ENCODE measurements at regions not wholly inside any gene's neighbourhood (a gene's known extent, or its start where the extent isn't known, plus 50 kb on each side); places are given as distances from the start of the nearest gene placed in this dataset.

DNA sequence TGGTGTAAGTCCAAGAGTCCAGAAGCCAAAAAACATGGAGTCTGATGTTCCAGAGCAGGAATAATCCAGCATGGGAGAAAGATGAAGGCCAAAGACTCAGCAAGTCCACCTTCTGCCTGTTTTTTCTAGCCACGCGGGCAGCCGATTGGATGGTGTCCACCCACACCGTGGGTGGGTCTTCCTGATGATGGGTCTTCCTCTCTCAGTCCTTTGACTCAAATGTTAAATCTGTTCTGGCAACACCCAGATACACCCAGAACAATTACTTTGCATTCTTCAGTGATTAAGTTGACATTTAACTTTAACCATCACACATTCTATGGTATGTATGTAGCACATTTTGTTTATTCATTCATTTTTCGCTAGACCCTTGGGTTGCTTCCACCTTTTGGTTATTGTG lies 944.4 kb downstream of the PLA2G4A start:
- TF ChIP-seq YY1 (IDR thresholded peaks at IDR 0.05; ENCODE audit: low read depth), result no peak
- TF ChIP-seq TEAD4 (IDR thresholded peaks at IDR 0.05), result no peak
- no peak for TF ChIP-seq REST (IDR thresholded peaks at IDR 0.05; ENCODE audit: low read depth)
- no peak for TF ChIP-seq FOXM1 (IDR thresholded peaks at IDR 0.05; ENCODE audit: borderline replicate concordance, low read depth)
- no peak for TF ChIP-seq EGR1 (IDR thresholded peaks at IDR 0.05)
- no peak for TF ChIP-seq ZBTB7A (IDR thresholded peaks at IDR 0.05; ENCODE audit: low read depth)
- TF ChIP-seq CEBPB (IDR thresholded peaks at IDR 0.05), result no peak
- no peak for TF ChIP-seq CREB1 (IDR thresholded peaks at IDR 0.05; ENCODE audit: low read depth)
- no peak for TF ChIP-seq RAD21 (IDR thresholded peaks at IDR 0.05; ENCODE audit: low read depth)
- no peak for TF ChIP-seq USF1 (IDR thresholded peaks at IDR 0.05)
- no peak for TF ChIP-seq TCF12 (IDR thresholded peaks at IDR 0.05; ENCODE audit: low read depth)
- no peak for TF ChIP-seq EP300 (IDR thresholded peaks at IDR 0.05; ENCODE audit: borderline replicate concordance)
- TF ChIP-seq TAF1 (IDR thresholded peaks at IDR 0.05; ENCODE audit: low read depth), result no peak

DNA sequence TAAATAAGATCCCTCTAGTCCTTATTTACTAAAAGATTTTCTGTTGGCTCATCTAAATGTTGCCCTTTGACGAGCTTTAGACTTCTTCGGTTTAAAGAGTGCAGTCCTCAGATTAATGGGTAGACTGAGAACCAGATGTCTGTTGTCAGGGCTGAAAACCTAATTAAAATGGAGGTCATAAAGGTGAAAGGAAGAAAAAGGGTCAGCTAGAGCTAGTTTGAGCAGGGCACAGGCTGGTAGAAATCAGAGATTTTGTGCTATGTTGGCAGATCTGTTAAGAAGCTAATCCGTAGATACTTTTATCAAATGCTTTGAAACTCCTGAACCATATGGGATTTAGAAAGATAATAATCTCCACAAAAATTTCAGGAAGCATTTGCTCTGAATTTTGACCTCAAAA lies 959.0 kb downstream of the PLA2G4A start:
- no peak for TF ChIP-seq EP300 (IDR thresholded peaks at IDR 0.05; ENCODE audit: borderline replicate concordance)

GRCh38 chr1:187788718-187789117 lies 960.0 kb downstream of the PLA2G4A start:
- TF ChIP-seq NFIC (IDR thresholded peaks at IDR 0.05) (no peak), ZBTB7A (IDR thresholded peaks at IDR 0.05; ENCODE audit: low read depth) (no peak), YY1 (IDR thresholded peaks at IDR 0.05; ENCODE audit: low read depth) (no peak), TCF12 (IDR thresholded peaks at IDR 0.05; ENCODE audit: low read depth) (no peak), MAX (IDR thresholded peaks at IDR 0.05) (no peak), RAD21 (IDR thresholded peaks at IDR 0.05; ENCODE audit: low read depth) (no peak), FOXM1 (IDR thresholded peaks at IDR 0.05; ENCODE audit: borderline replicate concordance, low read depth) (no peak), USF1 (IDR thresholded peaks at IDR 0.05) (no peak), TAF1 (IDR thresholded peaks at IDR 0.05; ENCODE audit: low read depth) (no peak), REST (IDR thresholded peaks at IDR 0.05; ENCODE audit: low read depth) (no peak), EP300 (IDR thresholded peaks at IDR 0.05; ENCODE audit: borderline replicate concordance) (no peak), EGR1 (IDR thresholded peaks at IDR 0.05) (no peak), TEAD4 (IDR thresholded peaks at IDR 0.05) (no peak), CREB1 (IDR thresholded peaks at IDR 0.05; ENCODE audit: low read depth) (no peak), CEBPB (IDR thresholded peaks at IDR 0.05) (no peak)

GRCh38 chr1:187790724-187791123 lies 962.0 kb downstream of the PLA2G4A start:
- TF ChIP-seq EGR1 (IDR thresholded peaks at IDR 0.05), result no peak
- TF ChIP-seq TEAD4 (IDR thresholded peaks at IDR 0.05), result no peak
- TF ChIP-seq FOXM1 (IDR thresholded peaks at IDR 0.05; ENCODE audit: borderline replicate concordance, low read depth), result no peak
- TF ChIP-seq REST (IDR thresholded peaks at IDR 0.05; ENCODE audit: low read depth), result no peak
- TF ChIP-seq USF1 (IDR thresholded peaks at IDR 0.05), result no peak
- TF ChIP-seq CEBPB (IDR thresholded peaks at IDR 0.05), result no peak
- no peak for TF ChIP-seq TCF12 (IDR thresholded peaks at IDR 0.05; ENCODE audit: low read depth)
- no peak for TF ChIP-seq MAX (IDR thresholded peaks at IDR 0.05)
- no peak for TF ChIP-seq NFIC (IDR thresholded peaks at IDR 0.05)
- TF ChIP-seq ZBTB7A (IDR thresholded peaks at IDR 0.05; ENCODE audit: low read depth), result no peak
- no peak for TF ChIP-seq RAD21 (IDR thresholded peaks at IDR 0.05; ENCODE audit: low read depth)
- TF ChIP-seq EP300 (IDR thresholded peaks at IDR 0.05; ENCODE audit: borderline replicate concordance), result no peak
- no peak for TF ChIP-seq YY1 (IDR thresholded peaks at IDR 0.05; ENCODE audit: low read depth)
- no peak for TF ChIP-seq CREB1 (IDR thresholded peaks at IDR 0.05; ENCODE audit: low read depth)
- no peak for TF ChIP-seq TAF1 (IDR thresholded peaks at IDR 0.05; ENCODE audit: low read depth)
